Endothelial cell of umbilical vein (primary cell): ENCODE measurements at regions not wholly inside any gene's neighbourhood (a gene's known extent, or its start where the extent isn't known, plus 50 kb on each side); places are given as distances from the start of the nearest gene placed in this dataset.

Source experiments
- EZH2 ChIP-seq: IDR thresholded peaks from 2 replicates; pipeline ENCODE4 v1.6.1; 2012; ENCODE audit warnings: borderline replicate concordance, low read depth, mild to moderate bottlenecking, moderate library complexity, low read length, inconsistent platforms; ENCODE audit not compliant: severe bottlenecking
- MYC ChIP-seq: IDR thresholded peaks from one replicate; pipeline ENCODE4 v1.6.1; 2011; ENCODE audit warnings: mild to moderate bottlenecking, low read depth, low read length
- POLR2A ChIP-seq: IDR thresholded peaks from 2 replicates; pipeline ENCODE4 v1.6.1; 2012; ENCODE audit warnings: low read depth, mild to moderate bottlenecking, control low read depth, low read length
- POLR2AphosphoS5 ChIP-seq: IDR thresholded peaks from 2 replicates; pipeline ENCODE4 v1.6.1; 2012; ENCODE audit warnings: low read depth, mild to moderate bottlenecking, control low read depth, low read length, moderate library complexity; ENCODE audit not compliant: insufficient read depth
- TF ChIP-seq, protein P1 (sequence below), 2 donors: IDR thresholded peaks; 1 replicate in 1 of 2; 2 replicates in 1 of 2; pipeline ENCODE4 v1.5.1; 2011; ENCODE audit warnings: low read length in 2 of 2, mild to moderate bottlenecking in 2 of 2, moderate library complexity in 2 of 2, control low read depth in 1 of 2, inconsistent platforms in 1 of 2, low read depth in 1 of 2; ENCODE audit not compliant: insufficient read depth in 1 of 2; ENCODE audit errors: extremely low read depth in 1 of 2

DNA sequence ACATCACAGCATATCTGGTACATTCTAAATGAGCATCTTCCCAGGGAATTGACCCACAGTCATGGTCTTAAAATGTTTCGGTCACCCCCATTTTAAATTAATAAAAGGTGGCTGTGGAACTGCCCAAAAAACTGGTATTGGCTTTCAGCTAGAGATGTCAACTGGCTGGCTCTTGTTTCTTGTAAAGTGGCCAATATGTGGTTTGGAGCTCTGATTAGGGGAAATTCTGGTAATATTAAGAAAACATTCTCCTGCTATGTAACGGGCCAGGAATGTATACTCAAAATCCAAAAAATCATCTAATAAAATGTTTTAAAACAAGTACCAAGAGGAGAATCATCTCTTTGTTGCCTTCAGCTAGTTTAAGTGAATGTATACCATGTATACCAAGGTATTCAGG, 62.0 kb upstream of the VCX2 start:
- TF ChIP-seq POLR2A (no peak), POLR2AphosphoS5 (no peak), MYC (no peak), EZH2 (no peak)
- TF ChIP-seq, protein P1, sequence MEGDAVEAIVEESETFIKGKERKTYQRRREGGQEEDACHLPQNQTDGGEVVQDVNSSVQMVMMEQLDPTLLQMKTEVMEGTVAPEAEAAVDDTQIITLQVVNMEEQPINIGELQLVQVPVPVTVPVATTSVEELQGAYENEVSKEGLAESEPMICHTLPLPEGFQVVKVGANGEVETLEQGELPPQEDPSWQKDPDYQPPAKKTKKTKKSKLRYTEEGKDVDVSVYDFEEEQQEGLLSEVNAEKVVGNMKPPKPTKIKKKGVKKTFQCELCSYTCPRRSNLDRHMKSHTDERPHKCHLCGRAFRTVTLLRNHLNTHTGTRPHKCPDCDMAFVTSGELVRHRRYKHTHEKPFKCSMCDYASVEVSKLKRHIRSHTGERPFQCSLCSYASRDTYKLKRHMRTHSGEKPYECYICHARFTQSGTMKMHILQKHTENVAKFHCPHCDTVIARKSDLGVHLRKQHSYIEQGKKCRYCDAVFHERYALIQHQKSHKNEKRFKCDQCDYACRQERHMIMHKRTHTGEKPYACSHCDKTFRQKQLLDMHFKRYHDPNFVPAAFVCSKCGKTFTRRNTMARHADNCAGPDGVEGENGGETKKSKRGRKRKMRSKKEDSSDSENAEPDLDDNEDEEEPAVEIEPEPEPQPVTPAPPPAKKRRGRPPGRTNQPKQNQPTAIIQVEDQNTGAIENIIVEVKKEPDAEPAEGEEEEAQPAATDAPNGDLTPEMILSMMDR (IDR thresholded peaks at IDR 0.05; ENCODE audit: extremely low read depth in 1 of 2, insufficient read depth in 1 of 2, low read depth in 1 of 2, low read length in 2 of 2) = no peak
